Caco-2 (cell line): ENCODE measurements at regions not wholly inside any gene's neighbourhood (a gene's known extent, or its start where the extent isn't known, plus 50 kb on each side); places are given as distances from the start of the nearest gene placed in this dataset.

Experiments used
- BruUV-seq: library from RNA; stranded (reverse); fragments of 400-500 nt; replicated peaks from 2 replicates; lab custom pipeline; 2021; lab: Mats Ljungman, UMichigan
- CTCF ChIA-PET: fragments of 300-600 bp; sonication (Branson Sonifier 250); formaldehyde crosslinking; loops from one replicate; lab custom pipeline; 2022; ENCODE audit warnings: antibody characterized with exemption; lab: Charles Lee
- POLR2A ChIA-PET: fragments of 300-600 bp; sonication (Branson Sonifier 250); formaldehyde crosslinking; loops from one replicate; lab custom pipeline; 2022; ENCODE audit warnings: antibody characterized with exemption; lab: Charles Lee
- DNase-seq, 2 experiments: peaks; one replicate each; pipeline versions ENCODE4 v3.0.0 to v3.0.0-alpha.2; 2020 to 2022
- H3K27me3 ChIP-seq: replicated peaks from 2 replicates; pipeline ENCODE4 v1.6.0; 2011; ENCODE audit warnings: low read length; ENCODE audit not compliant: control insufficient read depth, insufficient read depth
- H3K36me3 ChIP-seq: 2 replicates; pipeline ENCODE4 v1.5.1; 2011; ENCODE audit warnings: low read length; ENCODE audit not compliant: control insufficient read depth, insufficient read depth
- H3K4me1 ChIP-seq: fragments of 250-450 bp; sonication (Bioruptor Pico); 2 replicates; pipeline ENCODE4 v1.5.1; 2020; ENCODE audit warnings: mild to moderate bottlenecking
- H3K4me3 ChIP-seq: 2 replicates; pipeline ENCODE4 v1.5.1; 2011; ENCODE audit warnings: low read depth, mild to moderate bottlenecking, control low read depth, low read length
- H3K9me3 ChIP-seq: fragments of 250-450 bp; sonication (Bioruptor Pico); 2 replicates; pipeline ENCODE4 v1.5.1; 2020; ENCODE audit warnings: mild to moderate bottlenecking, moderate library complexity
- H3K27ac Mint-ChIP-seq: one replicate; pipeline ENCODE4 v1.8.0; 2022; ENCODE audit warnings: mixed read lengths; ENCODE audit not compliant: unreplicated experiment
- H3K27me3 Mint-ChIP-seq: one replicate; pipeline ENCODE4 v1.8.0; 2022; ENCODE audit warnings: mixed read lengths; ENCODE audit not compliant: insufficient read depth, unreplicated experiment
- H3K36me3 Mint-ChIP-seq: one replicate; pipeline ENCODE4 v1.8.0; 2022; ENCODE audit warnings: mild to moderate bottlenecking, mixed read lengths; ENCODE audit not compliant: insufficient read depth, unreplicated experiment
- H3K4me1 Mint-ChIP-seq: one replicate; pipeline ENCODE4 v1.8.0; 2022; ENCODE audit warnings: low read depth, mixed read lengths; ENCODE audit not compliant: unreplicated experiment
- H3K4me3 Mint-ChIP-seq: one replicate; pipeline ENCODE4 v1.8.0; 2022; ENCODE audit warnings: mild to moderate bottlenecking, moderate library complexity, mixed read lengths; ENCODE audit not compliant: unreplicated experiment
- H3K9me3 Mint-ChIP-seq: one replicate; pipeline ENCODE4 v1.8.0; 2022; ENCODE audit warnings: mixed read lengths; ENCODE audit not compliant: unreplicated experiment
- intact Hi-C: fragments of 100-400 bp; cut with micrococcal nuclease; formaldehyde crosslinking; loops from one replicate; pipeline ENCODE4 v1.10.0; 2022; ENCODE audit not compliant: unreplicated experiment
- TF ChIP-seq, protein P1 (sequence below), 2 experiments: fragments of 200-600 bp in 1 of 2; IDR thresholded peaks; 1 replicate in 1 of 2; 2 replicates in 1 of 2; pipeline versions ENCODE4 v1.5.1 to v1.8.0; 2011 to 2022; ENCODE audit warnings: antibody characterized with exemption in 1 of 2, control low read depth in 1 of 2, inconsistent platforms in 1 of 2, low read depth in 1 of 2, low read length in 1 of 2, mild to moderate bottlenecking in 1 of 2, moderate library complexity in 1 of 2; ENCODE audit not compliant: insufficient read depth in 1 of 2, severe bottlenecking in 1 of 2, unreplicated experiment in 1 of 2

GRCh38 chr2:183998041-183998796 lies 600.1 kb upstream of the ZNF804A start:
- Histone ChIP-seq H3K9me3 (no peaks in the 10 kb centered on the region), H3K27me3 (no peaks in the 10 kb centered on the region), H3K4me3 (no peak overlapping the region), H3K4me1 (0 out of 2 replicates have a peak, but pooled peaks cover 4% of the 10 kb centered on the region), H3K36me3 (no peaks in the 10 kb centered on the region)
- H3K9me3 Mint-ChIP-seq = no peaks in the 10 kb centered on the region
- ChIA-PET POLR2A (no interaction called here), CTCF (no interaction called here)
- BruUV-seq = no TSS peak
- no peaks in the 10 kb centered on the region for H3K27me3 Mint-ChIP-seq
- no peak overlapping the region for H3K27ac Mint-ChIP-seq
- TF ChIP-seq, protein P1, sequence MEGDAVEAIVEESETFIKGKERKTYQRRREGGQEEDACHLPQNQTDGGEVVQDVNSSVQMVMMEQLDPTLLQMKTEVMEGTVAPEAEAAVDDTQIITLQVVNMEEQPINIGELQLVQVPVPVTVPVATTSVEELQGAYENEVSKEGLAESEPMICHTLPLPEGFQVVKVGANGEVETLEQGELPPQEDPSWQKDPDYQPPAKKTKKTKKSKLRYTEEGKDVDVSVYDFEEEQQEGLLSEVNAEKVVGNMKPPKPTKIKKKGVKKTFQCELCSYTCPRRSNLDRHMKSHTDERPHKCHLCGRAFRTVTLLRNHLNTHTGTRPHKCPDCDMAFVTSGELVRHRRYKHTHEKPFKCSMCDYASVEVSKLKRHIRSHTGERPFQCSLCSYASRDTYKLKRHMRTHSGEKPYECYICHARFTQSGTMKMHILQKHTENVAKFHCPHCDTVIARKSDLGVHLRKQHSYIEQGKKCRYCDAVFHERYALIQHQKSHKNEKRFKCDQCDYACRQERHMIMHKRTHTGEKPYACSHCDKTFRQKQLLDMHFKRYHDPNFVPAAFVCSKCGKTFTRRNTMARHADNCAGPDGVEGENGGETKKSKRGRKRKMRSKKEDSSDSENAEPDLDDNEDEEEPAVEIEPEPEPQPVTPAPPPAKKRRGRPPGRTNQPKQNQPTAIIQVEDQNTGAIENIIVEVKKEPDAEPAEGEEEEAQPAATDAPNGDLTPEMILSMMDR (IDR thresholded peaks at IDR 0.05; ENCODE audit: insufficient read depth in 1 of 2, low read depth in 1 of 2, low read length in 1 of 2, severe bottlenecking in 1 of 2, unreplicated experiment in 1 of 2) = no peak
- DNase-seq = no peak
- H3K36me3 Mint-ChIP-seq = no peaks in the 10 kb centered on the region
- intact Hi-C loops = no loop called here
- H3K4me1 Mint-ChIP-seq = no peaks in the 10 kb centered on the region
- no peak overlapping the region for H3K4me3 Mint-ChIP-seq

GRCh38 chr2:183998797-183999190 lies 599.5 kb upstream of the ZNF804A start:
- intact Hi-C loops = no loop called here
- no peak overlapping the region for H3K4me3 ChIP-seq
- Mint-ChIP-seq H3K36me3 (no peaks in the 10 kb centered on the region), H3K9me3 (no peaks in the 10 kb centered on the region), H3K27me3 (no peaks in the 10 kb centered on the region), H3K4me1 (no peaks in the 10 kb centered on the region), H3K4me3 (no peak overlapping the region), H3K27ac (no peak overlapping the region)
- H3K9me3 ChIP-seq = no peaks in the 10 kb centered on the region
- POLR2A ChIA-PET = no interaction called here
- 0 out of 2 replicates have a peak, but pooled peaks cover 4% of the 10 kb centered on the region for H3K4me1 ChIP-seq
- H3K36me3 ChIP-seq = no peaks in the 10 kb centered on the region
- CTCF ChIA-PET = no interaction called here
- BruUV-seq = no TSS peak
- DNase-seq = no peak
- TF ChIP-seq, protein P1 (IDR thresholded peaks at IDR 0.05; ENCODE audit: insufficient read depth in 1 of 2, low read depth in 1 of 2, low read length in 1 of 2, severe bottlenecking in 1 of 2, unreplicated experiment in 1 of 2) = no peak
- no peaks in the 10 kb centered on the region for H3K27me3 ChIP-seq

DNA sequence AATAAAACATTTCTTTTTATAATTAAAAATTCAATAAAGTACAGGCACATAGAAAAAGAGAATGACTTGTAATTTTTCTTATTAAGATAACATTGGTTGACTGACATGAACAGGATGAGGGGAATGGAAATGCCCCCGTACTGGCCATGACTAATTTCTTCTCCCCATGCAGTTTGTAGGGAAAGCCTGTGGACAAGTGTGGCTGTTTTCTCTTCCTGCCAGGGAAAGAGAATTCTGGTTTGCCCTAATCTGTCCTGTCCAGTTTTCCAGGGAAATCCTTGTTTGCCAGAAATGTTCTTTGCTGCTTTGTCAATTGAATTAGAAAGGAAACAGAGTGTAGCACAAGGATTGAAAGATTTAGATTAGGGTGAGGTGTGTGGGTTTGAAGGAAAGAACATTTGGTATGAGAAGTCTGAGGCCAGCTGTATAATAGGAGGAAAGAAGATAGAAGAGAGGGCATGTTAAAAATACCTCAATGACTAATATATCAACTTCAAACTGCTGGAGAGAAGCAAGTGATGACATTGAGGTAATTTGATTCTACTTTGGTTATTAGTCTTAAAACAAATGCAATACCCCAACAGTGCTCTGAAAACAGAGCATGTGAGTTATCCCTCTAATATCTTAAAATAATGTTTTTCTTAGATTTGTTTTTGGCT lies 593.9 kb upstream of the ZNF804A start:
- no TSS peak for BruUV-seq
- Mint-ChIP-seq H3K27me3 (no peaks in the 10 kb centered on the region), H3K4me3 (no peak overlapping the region), H3K9me3 (no peaks in the 10 kb centered on the region), H3K27ac (no peak overlapping the region), H3K36me3 (no peaks in the 10 kb centered on the region), H3K4me1 (no peaks in the 10 kb centered on the region)
- Histone ChIP-seq H3K4me1 (no peaks in the 10 kb centered on the region), H3K36me3 (no peaks in the 10 kb centered on the region), H3K9me3 (no peaks in the 10 kb centered on the region), H3K4me3 (no peak overlapping the region), H3K27me3 (no peaks in the 10 kb centered on the region)
- ChIA-PET POLR2A (no interaction called here), CTCF (no interaction called here)
- TF ChIP-seq, protein P1 (IDR thresholded peaks at IDR 0.05; ENCODE audit: insufficient read depth in 1 of 2, low read depth in 1 of 2, low read length in 1 of 2, severe bottlenecking in 1 of 2, unreplicated experiment in 1 of 2) = no peak
- no peak for DNase-seq
- intact Hi-C loops = no loop called here
